HG03575 (cell line): ENCODE measurements at regions not wholly inside any gene's neighbourhood (a gene's known extent, or its start where the extent isn't known, plus 50 kb on each side); places are given as distances from the start of the nearest gene placed in this dataset.
"Not testable (repeated sequence)": the region's sequence is repeated elsewhere in the genome, so short reads cannot be mapped to it uniquely, and the experiment has no call there.

Experiments used
- ATAC-seq: cut with Tn5 transposase; IDR thresholded peaks from one replicate; pipeline ENCODE4 v1.9.1; 2021; ENCODE audit not compliant: unreplicated experiment, insufficient number of reproducible peaks, low FRiP score; ENCODE audit errors: extremely low read depth

- ATAC-seq: not testable (repeated sequence)
Measured at GRCh38 chr1:161454865-161455707, 50.2 kb upstream of the FCGR2A start.

GRCh38 chr1:161453950-161454864 is 51.0 kb upstream of the FCGR2A start:
- ATAC-seq: peak; percentile 41

GRCh38 chr1:161451698-161452348 is 53.4 kb upstream of the FCGR2A start:
- not testable (repeated sequence) for ATAC-seq

- not testable (repeated sequence) for ATAC-seq
Measured at GRCh38 chr1:161447760-161448332, 57.4 kb upstream of the FCGR2A start.

GRCh38 chr1:161447040-161447759 is 58.1 kb upstream of the FCGR2A start:
- ATAC-seq: peak; percentile 30

- ATAC-seq: not testable (repeated sequence)
Measured at GRCh38 chr1:161444725-161445124, 60.5 kb upstream of the FCGR2A start.

- ATAC-seq: not testable (repeated sequence)
Measured at GRCh38 chr1:161444255-161444654, 61.0 kb upstream of the FCGR2A start.

- no peak for ATAC-seq
Measured at GRCh38 chr1:161440312-161440894, 64.9 kb upstream of the FCGR2A start.

- no peak for ATAC-seq
Measured at GRCh38 chr1:161439280-161440232, 65.7 kb upstream of the FCGR2A start.

- ATAC-seq: not testable (repeated sequence)
Measured at GRCh38 chr1:161433191-161433590, 65.5 kb upstream of the CFAP126 start.

- no peak for ATAC-seq
Measured at GRCh38 chr1:161432091-161432490, 64.4 kb upstream of the CFAP126 start.

- no peak for ATAC-seq
Measured at GRCh38 chr1:161427733-161428516, 60.2 kb upstream of the CFAP126 start.

- ATAC-seq: not testable (repeated sequence)
Measured at GRCh38 chr1:161422914-161423313, 55.2 kb upstream of the CFAP126 start.

- no peak for ATAC-seq
Measured at GRCh38 chr1:161421456-161421855, 53.8 kb upstream of the CFAP126 start.

- ATAC-seq: no peak
Measured at GRCh38 chr1:161420763-161421455, 53.2 kb upstream of the CFAP126 start.

GRCh38 chr1:161417536-161417935 is 49.9 kb upstream of the CFAP126 start:
- not testable (repeated sequence) for ATAC-seq
